Natural killer cell (primary cell): ENCODE measurements at regions not wholly inside any gene's neighbourhood (a gene's known extent, or its start where the extent isn't known, plus 50 kb on each side); places are given as distances from the start of the nearest gene placed in this dataset.

Source experiments
- ATAC-seq, 3 donors: fragments of 150-1000 bp in 2 of 3; fragments of 200-7000 bp in 1 of 3; cut with Tn5 transposase; 1 replicate in 1 of 3; 2 replicates in 2 of 3; pipeline ENCODE4 v1.10.0; 2021; ENCODE audit warnings: mild to moderate bottlenecking in 2 of 3, moderate library complexity in 2 of 3
- DNase-seq, 2 donors: peaks; one replicate each; pipeline versions ENCODE4 v3.0.0 to v3.0.0-alpha.2; 2013 to 2021; ENCODE audit warnings: mixed read lengths in 1 of 2
- H3K27ac ChIP-seq: one replicate; pipeline ENCODE4 v1.5.1; 2013; ENCODE audit warnings: mild to moderate bottlenecking, low read length
- H3K27me3 ChIP-seq: one replicate; pipeline ENCODE4 v1.6.1; 2013; ENCODE audit warnings: low read length; ENCODE audit not compliant: control insufficient read depth, insufficient read depth
- H3K36me3 ChIP-seq: one replicate; pipeline ENCODE4 v1.6.1; 2013; ENCODE audit warnings: low read length; ENCODE audit not compliant: control insufficient read depth, insufficient read depth
- H3K4me1 ChIP-seq: one replicate; pipeline ENCODE4 v1.6.1; 2013; ENCODE audit warnings: low read length; ENCODE audit not compliant: control insufficient read depth, insufficient read depth
- H3K4me3 ChIP-seq: one replicate; pipeline ENCODE4 v1.5.1; 2013; ENCODE audit warnings: low read length
- H3K9me3 ChIP-seq: one replicate; pipeline ENCODE4 v1.6.1; 2013; ENCODE audit warnings: low read length; ENCODE audit not compliant: control insufficient read depth, insufficient read depth
- H3K27ac Mint-ChIP-seq, 2 donors: one replicate each; pipeline ENCODE4 v1.8.0; 2022; ENCODE audit warnings: mild to moderate bottlenecking in 2 of 2, mixed read lengths in 2 of 2, moderate library complexity in 1 of 2
- H3K27me3 Mint-ChIP-seq, 2 donors: one replicate each; pipeline ENCODE4 v1.8.0; 2022; ENCODE audit warnings: low read depth in 2 of 2, mixed read lengths in 2 of 2
- H3K36me3 Mint-ChIP-seq: one replicate; pipeline ENCODE4 v1.8.0; 2022; ENCODE audit warnings: mixed read lengths
- H3K4me1 Mint-ChIP-seq, 2 donors: one replicate each; pipeline ENCODE4 v1.8.0; 2022; ENCODE audit warnings: mixed read lengths in 2 of 2
- H3K4me3 Mint-ChIP-seq: one replicate; pipeline ENCODE4 v1.8.0; 2022; ENCODE audit warnings: mild to moderate bottlenecking, moderate library complexity, mixed read lengths
- H3K9me3 Mint-ChIP-seq, 2 donors: one replicate each; pipeline ENCODE4 v1.8.0; 2022; ENCODE audit warnings: mixed read lengths in 2 of 2
- CTCF ChIP-seq: fragments of 200-600 bp; IDR thresholded peaks from one replicate; pipeline ENCODE4 v1.8.0; 2022; ENCODE audit warnings: antibody characterized with exemption
- WGBS: methylation state at CpG from one replicate; pipeline ENCODE4 v1.1.7; 2013; ENCODE audit warnings: missing lambda C conversion rate; ENCODE audit not compliant: insufficient coverage; 5-methylcytosine and 5-hydroxymethylcytosine counted together
- intact Hi-C: fragments of 100-400 bp; cut with micrococcal nuclease; formaldehyde crosslinking; loops from one replicate; pipeline ENCODE4 v1.14.2; 2022

DNA sequence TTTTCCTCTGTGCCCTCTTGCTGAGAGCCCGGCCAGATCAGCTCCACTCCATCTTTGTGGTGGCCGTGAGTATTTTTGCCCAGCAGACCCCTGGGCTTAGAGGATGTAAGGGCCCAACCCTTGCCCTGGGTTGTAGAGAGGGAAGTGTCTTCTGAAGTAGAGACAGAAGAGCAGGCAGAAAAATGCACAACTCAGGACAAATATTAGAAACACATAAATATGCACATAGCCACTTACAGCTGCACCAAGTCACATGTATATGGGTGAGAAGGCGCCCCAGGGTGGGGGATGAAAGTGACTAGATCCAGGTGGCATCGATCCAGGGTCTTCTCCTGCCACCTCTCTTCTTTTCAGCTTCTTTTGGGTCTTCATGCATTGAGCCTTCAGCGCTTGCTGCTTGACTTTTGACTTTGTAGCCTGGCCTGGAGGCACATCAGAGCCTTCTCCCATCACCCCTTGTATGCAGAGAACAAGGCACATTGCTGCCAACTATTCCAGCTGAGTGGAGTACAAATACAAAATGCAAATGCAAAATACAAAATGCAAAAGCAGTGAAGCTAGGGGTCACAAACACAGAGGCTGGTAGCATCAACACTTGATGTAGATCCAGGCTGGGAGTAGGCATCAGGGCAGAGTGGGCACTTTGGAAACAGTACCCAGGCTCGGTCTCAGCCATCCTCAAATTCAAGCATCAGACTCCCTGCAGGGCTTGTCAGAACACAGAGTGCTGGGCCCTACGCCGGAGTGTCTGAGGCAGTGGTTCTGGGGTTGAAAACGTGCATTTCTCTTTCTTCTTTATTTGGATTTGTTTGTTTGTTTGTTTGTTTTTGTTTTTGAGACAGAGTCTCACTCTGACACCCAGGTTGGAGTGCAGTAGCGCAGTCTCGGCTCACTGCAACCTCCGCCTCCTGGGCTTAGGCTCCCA, 133.0 kb downstream of the ASB7 start:
- Mint-ChIP-seq H3K27ac (no peak overlapping the region), H3K4me1 (no peaks in the 10 kb centered on the region), H3K36me3 (no peaks in the 10 kb centered on the region), H3K4me3 (no peak overlapping the region), H3K27me3 (no peaks in the 10 kb centered on the region), H3K9me3 (no peaks in the 10 kb centered on the region)
- no peak for TF ChIP-seq CTCF
- ATAC-seq: no peak
- Histone ChIP-seq H3K9me3 (no peaks in the 10 kb centered on the region), H3K4me1 (no peaks in the 10 kb centered on the region), H3K4me3 (no peak overlapping the region), H3K36me3 (no peaks in the 10 kb centered on the region), H3K27me3 (no peaks in the 10 kb centered on the region), H3K27ac (no peak overlapping the region)
- intact Hi-C loops: no loop called here
- WGBS: 85% methylated on average over 12 of the region's 12 CpGs
- no peak for DNase-seq

DNA sequence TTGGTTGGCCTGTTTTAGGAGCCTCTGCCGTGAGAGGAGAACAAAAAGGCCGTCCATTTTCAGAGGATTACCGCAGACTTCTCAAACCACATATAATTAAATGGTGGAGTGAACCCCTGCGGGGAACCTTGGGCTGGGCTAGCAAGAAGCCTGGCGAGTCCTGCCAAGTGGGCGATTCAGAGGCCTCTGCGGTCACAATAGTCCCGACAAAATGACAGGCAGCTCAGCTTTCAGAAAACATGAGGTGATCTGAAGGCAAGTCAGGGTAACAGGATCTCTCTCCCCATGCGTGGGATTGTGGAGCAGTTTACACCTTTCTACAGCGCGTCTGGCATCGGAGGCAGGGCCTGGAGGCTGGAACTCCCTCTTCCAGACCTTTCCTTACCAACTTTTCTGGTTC, 134.8 kb downstream of the ASB7 start:
- no peak for DNase-seq
- Mint-ChIP-seq H3K27ac (no peak overlapping the region), H3K4me3 (no peak overlapping the region), H3K27me3 (peaks cover 0 to 2% of the 10 kb centered on the region in 2 donors), H3K36me3 (no peaks in the 10 kb centered on the region), H3K4me1 (no peaks in the 10 kb centered on the region), H3K9me3 (no peaks in the 10 kb centered on the region)
- Histone ChIP-seq H3K27ac (no peak overlapping the region), H3K27me3 (no peaks in the 10 kb centered on the region), H3K9me3 (no peaks in the 10 kb centered on the region), H3K4me3 (no peak overlapping the region), H3K4me1 (no peaks in the 10 kb centered on the region), H3K36me3 (no peaks in the 10 kb centered on the region)
- intact Hi-C loops: no loop called here
- WGBS: 90% methylated on average over 10 of the region's 12 CpGs
- no peak for ATAC-seq
- TF ChIP-seq CTCF: no peak

DNA sequence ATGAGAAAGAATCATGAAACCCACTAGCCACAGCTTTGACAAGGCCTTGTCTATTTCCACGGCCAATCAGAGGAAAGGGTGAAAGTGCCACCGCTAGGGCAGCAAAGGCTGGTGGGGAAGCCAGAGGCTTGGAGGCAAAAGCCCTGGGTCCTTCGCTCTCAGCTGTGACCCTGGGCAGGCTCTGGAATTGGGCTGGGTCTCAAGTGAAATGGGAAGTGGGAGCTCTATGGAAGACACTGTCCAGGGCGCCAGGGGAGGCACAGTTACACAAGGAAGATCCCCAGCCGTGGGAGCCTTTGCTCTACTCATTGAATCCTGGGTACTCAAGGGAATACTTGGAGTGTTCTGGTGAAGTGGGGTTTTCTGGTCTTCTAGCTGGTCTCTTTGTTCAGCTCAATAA, 136.2 kb downstream of the ASB7 start:
- Histone ChIP-seq H3K4me1 (no peaks in the 10 kb centered on the region), H3K4me3 (no peak overlapping the region), H3K9me3 (no peaks in the 10 kb centered on the region), H3K27me3 (peaks cover under 1% of the 10 kb centered on the region), H3K27ac (no peak overlapping the region), H3K36me3 (no peaks in the 10 kb centered on the region)
- H3K27ac Mint-ChIP-seq: no peak overlapping the region
- no peak overlapping the region for H3K4me3 Mint-ChIP-seq
- no peaks in the 10 kb centered on the region for H3K4me1 Mint-ChIP-seq
- peaks cover 2 to 8% of the 10 kb centered on the region in 2 donors for H3K27me3 Mint-ChIP-seq
- DNase-seq: no peak
- H3K9me3 Mint-ChIP-seq: no peaks in the 10 kb centered on the region
- no peak for ATAC-seq
- intact Hi-C loops: no loop called here
- no peaks in the 10 kb centered on the region for H3K36me3 Mint-ChIP-seq
- no peak for TF ChIP-seq CTCF
- 84% methylated on average over 5 of the region's 5 CpGs for WGBS

DNA sequence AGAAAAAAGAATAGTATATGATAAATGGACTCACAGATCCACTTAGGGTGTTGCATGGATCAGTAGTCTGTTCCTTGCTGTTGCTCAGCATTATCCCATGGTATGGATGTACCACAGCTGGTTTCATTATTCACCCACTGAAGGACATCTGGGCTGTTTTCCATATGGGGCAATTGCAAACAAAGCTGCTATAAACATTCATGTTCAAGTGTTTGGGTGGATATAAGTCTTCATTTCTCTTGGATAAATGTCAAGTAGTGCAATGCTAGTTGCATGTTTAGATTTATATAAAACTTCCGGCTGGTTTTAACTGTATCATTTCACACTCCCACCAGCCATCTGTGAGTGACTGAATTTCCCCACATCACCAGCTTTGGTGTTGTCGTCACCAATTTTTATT, 137.7 kb downstream of the ASB7 start:
- no CpG with 5 or more reads among the region's 2 CpGs for WGBS
- no peaks in the 10 kb centered on the region for H3K9me3 ChIP-seq
- DNase-seq (no peak), ATAC-seq (no peak)
- H3K4me1 ChIP-seq: no peaks in the 10 kb centered on the region
- no peak for TF ChIP-seq CTCF
- H3K4me3 ChIP-seq: no peak overlapping the region
- H3K27ac Mint-ChIP-seq: no peak overlapping the region
- H3K27ac ChIP-seq: no peak overlapping the region
- peaks cover 3% of the 10 kb centered on the region for H3K27me3 ChIP-seq
- H3K36me3 Mint-ChIP-seq: no peaks in the 10 kb centered on the region
- H3K27me3 Mint-ChIP-seq: peaks cover 6 to 11% of the 10 kb centered on the region in 2 donors
- H3K36me3 ChIP-seq: no peaks in the 10 kb centered on the region
- no peaks in the 10 kb centered on the region for H3K4me1 Mint-ChIP-seq
- H3K4me3 Mint-ChIP-seq: no peak overlapping the region
- intact Hi-C loops: no loop called here
- H3K9me3 Mint-ChIP-seq: no peaks in the 10 kb centered on the region
